Activated CD4-positive, alpha-beta T cell treated with anti-CD3 and anti-CD28 coated beads for 1 hour (primary cell): ENCODE measurements at regions not wholly inside any gene's neighbourhood (a gene's known extent, or its start where the extent isn't known, plus 50 kb on each side); places are given as distances from the start of the nearest gene placed in this dataset.
A peak's percentile ranks its signal among the peaks of the same experiment; 100 is the strongest.

ENCODE experiments used
- DNase-seq: peaks from one replicate; pipeline ENCODE4 v3.0.0-alpha.2; 2020

DNA sequence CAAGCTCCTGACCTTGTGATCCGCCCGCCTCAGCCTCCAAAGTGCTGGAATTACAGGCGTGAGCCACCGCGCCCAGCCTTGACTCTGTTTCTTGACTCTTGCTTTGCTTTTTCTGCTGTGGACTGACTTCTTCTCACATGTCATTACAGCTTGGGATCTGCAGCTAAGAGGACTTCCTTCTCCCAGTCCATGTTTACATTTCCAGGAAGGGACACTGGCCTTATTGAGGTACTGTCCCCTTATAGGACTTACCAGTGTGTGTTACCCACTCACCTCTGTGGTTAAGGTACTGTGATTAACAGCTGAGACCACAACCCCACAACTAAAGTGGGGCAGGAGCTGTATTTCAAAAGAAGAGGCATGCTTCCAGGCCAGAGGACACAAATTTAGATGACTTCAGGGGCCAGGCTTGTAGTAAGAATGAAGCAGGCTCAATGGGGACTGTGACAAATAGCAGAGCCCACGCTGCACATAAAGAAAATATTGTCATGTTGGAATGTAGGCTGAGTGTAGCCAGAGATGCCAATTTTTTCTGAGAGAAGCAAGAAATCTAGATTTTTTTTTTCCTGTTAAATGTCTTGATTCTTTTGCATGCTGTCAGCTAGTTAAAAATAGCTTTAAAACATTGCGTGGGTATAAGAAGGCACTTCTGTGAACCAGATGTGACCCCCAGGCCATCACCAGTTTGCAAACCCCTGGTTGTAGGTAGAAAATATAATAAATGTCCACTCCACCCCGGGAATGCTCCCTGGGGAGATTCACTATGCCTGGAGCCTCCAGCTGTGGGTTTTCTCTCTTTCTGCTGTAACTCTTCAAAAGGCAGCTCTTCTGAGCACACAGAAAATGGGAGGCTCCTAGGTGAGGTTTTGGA lies 75.0 kb downstream of the PTPDC1 start:
- DNase-seq = no peak

DNA sequence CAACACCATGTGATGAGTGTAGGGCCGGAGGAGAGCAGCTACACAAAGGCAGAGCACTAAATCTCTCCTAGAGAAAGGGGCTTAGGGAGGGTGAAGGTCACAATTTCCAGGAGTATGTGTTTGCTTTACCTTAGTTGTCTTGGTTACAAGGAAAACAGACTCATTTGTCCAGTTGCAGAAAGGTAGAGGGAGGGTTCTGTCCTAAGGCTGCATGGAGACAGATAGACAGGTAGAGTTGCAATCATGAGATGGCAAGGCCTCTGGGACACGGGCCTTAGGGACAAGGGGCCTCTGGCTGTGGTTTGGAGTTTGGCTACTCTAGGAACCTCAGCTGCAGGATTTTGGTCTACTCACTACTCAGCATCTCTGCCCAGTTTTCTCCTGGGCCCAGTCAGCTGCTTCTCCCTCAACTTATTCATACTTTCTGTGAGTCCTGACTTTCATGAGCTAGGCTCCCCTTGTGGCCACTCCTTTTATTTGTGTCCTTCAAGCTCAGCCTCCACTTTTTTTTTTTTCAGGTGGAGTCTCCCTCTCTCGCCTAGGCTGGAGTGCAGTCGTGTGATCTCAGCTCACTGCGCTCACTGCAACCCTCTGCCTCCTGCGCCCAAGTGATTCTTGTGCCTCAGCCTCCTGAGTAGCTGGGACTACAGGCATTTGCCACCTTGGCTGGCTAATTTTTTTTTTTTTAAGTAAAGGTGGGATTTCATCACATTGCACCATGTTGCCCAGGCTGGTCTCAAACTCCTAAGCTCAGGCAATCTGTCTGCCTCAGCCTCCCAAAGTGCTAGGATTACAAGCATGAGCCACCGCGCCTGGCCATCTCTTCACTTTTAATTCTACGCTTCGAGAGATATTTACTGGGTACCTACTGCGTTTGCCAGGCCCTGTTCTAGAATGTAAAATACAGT lies 76.6 kb downstream of the PTPDC1 start:
- DNase-seq = no peak

DNA sequence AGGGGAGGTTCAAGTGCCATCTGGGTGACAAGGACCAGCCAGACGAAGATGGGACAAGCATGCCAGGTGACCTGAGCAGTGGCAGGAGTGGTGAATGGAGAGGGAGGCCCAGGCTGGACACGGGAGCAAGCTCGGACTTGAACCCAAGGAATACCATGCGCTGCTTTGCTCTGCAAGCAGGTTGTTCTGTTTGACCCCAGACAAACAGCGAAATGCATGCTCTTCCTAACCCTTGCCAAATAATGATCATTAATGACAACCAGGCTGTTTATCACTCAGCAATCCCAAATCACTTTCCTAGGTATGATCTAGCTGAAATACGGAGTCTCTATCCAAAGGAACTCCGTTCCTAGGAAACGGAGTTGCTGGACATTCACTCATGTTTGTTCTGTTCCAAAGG lies 77.4 kb downstream of the PTPDC1 start:
- DNase-seq = no peak

DNA sequence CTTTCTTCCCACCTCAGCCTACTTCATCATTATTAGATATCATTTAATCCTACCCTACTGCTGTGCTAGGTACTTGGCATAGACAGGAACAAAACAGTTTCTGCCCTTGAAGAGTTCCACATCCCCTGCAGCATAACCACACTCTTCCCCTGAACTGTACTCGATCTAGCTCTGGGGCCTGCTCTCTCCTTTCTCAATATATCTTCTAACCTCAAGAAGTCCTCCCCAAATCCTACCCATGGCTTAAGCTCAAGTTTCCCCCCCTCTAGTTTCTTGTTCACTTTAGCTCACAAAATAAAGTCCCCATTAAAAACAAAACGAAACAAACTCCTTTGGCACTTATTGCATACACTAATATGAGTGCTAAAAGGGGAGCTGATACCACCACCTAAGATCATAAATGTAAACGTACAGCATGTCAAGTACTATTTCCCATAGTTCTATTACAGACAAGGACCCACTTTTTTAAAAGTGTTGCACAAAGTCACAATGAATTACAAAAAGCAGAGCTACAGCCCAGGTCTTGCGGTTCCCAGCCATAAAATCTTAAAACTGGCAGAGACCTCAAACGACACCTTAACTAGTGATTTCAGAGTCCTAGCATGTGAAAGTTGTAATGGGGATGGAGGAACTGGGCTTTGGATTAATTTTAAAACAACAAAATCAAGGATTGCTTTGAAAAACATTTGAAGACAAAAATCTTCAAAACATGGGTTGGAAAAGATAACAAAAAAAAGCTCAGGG lies 80.7 kb downstream of the PTPDC1 start:
- no peak for DNase-seq

DNA sequence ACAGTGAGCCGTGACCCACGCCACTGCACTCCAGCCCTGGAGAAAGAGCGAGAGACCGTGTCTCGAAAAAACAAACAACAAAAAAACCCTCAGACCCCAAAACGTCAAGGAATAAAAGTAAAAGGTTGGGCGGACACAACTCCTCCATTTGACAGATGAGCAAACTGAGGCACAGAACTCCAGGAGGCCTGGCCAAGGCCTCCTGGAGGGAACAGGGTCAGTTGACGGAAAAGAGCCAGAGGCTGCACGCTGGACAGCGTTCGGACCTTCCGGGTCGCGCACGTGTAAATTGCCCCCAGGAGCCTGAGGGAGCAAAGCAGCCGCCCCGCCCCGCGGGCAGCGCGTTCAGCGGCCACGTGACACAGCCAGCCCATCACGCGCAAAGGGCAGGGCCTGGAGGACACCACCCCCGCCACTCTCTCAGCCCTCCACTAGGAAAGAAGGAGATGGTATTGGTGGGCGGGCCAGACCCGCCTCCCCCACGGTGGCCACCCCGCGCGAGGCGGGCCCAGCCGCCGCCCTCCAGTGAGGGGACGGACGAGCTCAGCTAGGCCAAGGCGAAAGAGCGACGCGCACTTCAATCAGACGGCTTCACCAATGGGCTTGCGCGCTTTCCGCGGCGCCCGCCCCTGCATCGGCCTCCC lies 81.5 kb downstream of the PTPDC1 start:
- DNase-seq = peak; percentile 96

DNA sequence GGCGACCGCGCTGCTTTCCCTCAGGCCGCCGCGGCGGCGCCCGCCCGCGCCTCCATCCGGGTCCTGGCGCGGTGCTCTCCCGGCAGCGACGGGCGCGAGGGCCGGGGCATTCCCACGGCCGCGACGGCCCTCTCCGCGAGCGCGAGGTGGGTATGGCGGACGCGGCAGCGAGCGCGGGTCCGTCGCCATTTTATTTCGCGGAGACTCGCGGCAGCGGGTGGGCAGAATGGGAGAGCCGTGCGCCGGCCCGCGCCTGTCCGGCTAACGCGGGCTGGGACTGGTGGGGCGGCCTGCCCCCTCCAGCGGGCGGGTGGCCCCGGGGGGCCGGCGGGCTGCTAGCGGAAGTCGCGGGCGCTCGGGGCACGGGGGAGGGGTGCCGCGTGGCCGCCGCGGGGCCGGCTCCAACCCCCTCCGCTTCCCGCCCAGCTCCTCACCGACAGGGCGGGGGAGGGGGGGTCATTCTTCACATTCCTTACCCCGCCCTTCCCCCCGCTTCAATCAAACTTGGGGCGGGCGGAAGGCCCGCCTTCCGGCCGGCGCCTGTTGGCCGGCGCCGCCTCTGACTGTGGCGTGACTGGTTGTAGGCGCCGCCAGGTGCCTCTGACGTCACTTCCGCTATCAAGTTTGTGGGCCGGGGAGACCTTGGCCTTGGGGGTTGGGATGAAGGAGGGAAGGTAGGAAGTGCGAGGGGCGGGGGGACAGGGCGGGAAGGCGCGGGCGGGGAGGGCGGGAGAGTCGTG lies 82.1 kb downstream of the PTPDC1 start:
- peak; percentile 89 for DNase-seq

DNA sequence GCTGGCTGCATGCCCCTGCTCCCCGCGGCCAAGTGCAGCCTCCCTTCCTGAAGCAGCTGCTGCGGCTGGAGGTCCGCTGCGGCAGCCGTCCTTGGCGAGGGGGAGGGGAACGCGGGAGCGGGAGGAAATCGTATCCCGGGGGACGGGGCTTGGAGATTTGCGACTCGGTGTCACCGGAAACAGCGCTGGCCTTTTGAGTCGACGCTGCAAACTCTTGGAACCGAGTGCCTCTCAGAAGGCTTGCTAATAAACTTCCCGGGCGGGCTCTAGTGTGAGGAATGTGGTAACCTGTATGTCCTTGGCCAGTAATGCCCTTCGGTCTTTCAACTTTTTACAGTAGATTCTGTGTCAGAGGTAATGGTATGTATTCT lies 82.7 kb downstream of the PTPDC1 start:
- DNase-seq = no peak

DNA sequence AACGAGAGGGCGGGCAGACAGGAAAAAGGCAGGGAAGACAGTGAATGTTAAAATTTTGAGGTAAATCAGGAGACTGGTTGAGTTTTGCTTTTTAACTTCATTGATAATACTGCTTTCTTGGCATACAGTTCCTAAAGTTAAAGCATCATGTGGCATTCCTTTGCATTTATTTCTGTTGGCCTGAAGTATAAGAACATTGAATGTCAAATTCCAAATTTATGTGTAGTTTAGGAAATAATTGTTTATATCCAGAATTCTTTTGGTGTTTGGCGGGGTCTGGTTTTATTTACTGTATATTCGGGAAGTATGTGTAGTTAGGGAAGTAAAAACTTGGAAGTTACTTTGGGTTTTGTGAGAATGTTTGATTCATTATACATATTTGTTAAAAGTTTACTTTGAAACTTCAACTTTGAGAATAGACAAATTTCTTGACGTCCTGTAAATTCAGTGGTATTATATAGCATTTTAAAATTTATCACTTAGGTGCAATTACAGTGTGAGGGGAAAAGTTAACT lies 83.2 kb downstream of the PTPDC1 start:
- DNase-seq = no peak

DNA sequence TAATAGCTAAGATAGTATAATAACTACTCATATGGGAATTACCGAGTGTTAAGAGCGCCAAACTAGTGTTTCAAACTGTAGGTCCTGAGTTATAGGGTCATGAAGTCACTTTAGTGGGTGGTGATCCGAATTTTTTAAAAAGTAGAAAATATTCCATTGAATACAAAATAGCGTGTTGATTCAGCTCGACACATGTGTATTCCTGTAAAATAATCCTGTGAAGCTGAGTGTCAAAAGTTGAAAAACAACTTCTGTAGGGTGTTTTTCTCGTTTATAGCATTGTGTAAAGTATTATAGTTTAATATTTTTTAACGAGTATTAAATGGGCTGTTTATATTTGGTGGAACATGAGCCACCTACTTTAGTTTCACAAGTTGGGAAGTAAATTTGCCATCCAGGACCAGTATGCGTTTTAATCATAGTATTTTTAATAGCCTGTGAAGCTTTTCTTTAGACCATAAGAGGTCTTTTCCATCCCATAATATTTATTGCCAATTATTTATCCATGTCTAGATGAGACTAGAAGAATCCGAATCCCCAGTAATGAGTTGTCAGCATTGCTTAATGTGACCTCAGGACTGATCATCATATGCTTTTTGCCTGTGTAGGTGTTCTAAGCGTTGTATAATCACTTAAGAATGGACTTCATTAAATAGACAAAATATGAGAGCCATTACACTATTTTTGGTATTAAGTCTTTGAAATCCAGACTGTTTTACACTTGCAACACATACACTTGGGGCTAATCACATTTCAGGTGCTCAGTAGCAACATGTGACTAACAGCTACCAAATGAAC lies 84.1 kb downstream of the PTPDC1 start:
- no peak for DNase-seq

DNA sequence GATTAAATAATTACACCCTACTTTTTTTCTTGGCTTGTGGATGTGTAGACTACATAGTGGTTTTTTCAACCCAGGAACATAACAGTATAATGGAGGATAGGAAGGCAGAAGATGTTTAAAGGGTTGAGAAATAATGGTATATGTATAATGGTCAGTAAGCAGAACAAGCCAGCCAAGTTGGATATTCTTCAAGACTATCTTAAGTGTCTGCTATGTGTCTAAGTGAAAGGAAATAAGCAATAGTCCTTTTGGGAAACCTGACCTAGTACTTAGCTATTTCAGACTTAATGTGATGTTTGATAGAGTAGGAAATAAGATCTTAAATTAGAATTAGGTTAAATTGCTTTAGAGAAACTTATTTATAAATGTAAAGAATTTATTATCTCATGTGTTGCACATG lies 85.7 kb downstream of the PTPDC1 start:
- no peak for DNase-seq

DNA sequence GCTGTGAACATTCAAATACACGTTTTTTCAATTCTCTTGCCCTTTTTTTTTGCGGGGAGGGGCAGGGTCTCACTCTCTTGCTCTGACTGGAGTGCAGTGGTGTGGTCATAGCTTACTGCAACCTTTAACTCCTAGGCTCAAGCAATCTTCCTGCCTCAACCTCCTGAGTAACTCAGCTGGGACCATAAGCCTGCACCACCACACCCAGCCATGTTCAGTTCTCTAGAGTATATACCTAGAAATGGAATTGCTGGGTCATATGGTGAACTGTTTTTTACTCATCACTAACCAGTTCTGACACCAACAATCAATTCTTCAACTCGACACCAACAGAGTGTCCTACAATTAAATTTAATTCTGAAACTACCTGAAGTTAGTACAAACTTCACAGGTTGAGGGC lies 85.5 kb upstream of the ZNF169 start:
- DNase-seq = no peak

DNA sequence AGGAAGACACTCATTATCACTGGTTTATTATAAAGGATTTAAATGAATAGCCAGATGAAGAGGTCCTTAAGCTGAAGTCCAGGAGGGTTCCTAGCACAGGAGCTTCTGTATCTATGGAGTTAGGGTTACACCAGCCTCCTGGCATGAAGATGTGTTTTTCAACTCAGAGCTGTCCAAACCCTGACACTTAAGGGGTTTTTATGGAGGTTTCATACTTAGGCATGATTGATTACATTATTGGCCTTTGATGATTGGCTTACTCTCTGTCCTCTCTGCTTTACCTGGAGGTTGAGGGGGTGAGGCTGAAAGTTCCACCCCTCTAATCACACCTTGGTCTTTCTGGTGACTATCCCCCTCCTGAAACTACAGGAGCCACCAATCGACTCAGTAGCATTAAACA lies 84.9 kb upstream of the ZNF169 start:
- no peak for DNase-seq

DNA sequence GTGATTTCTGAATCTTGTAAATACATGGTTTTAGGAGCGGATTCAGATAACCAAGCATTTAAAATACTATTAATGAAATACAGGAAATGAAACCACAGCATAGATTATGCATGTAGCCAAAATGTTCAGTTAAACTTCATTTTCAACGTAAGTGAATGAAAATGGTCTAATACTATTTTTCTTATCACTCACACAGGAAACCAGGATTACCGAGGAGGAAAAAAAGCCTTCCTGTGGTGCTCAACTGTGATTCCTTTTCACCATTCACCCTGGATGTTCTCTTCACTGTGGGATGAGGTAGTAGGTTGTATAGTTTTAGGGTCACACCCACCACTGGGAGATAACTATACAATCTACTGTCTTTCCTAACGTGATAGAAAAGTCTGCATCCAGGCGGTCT lies 83.4 kb upstream of the ZNF169 start:
- DNase-seq = no peak

DNA sequence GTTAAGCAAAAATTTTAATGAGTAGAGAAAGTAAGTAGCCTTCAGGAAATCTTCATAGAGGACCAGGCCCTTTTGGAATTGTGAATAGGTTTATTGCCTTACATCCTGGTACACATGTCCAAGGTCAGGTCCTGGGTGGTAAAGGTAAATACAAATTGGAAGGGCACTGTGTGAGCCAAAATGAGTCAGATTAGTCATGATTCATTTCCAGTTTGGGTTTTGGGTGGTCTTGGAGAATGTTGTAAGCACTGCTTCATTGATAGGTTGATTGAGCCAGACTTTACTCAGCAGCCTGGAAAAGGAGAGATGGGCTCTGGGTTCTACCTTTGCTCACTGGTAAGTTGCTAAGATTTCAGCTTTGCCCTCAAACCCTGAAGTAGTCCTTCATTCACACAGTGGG lies 82.5 kb upstream of the ZNF169 start:
- no peak for DNase-seq

DNA sequence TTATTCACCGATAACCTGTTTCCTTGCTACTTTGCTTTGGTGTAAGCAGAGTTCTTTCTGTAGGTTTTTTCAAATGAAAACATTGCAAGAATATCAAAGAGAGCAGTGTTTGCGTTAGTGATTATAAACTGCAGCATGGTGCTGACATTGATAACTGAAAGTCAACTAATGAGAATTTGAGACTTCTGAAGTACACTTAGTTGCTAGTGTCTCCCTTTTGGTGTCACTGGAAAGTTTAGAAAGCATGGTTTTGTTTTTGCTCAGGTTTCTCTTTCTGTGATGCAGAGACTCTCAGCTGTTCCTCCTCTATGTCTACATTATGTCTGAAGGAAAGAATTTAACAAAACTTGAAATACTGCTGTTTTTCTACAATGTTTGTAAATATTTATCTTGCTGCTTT lies 80.2 kb upstream of the ZNF169 start:
- DNase-seq = no peak

DNA sequence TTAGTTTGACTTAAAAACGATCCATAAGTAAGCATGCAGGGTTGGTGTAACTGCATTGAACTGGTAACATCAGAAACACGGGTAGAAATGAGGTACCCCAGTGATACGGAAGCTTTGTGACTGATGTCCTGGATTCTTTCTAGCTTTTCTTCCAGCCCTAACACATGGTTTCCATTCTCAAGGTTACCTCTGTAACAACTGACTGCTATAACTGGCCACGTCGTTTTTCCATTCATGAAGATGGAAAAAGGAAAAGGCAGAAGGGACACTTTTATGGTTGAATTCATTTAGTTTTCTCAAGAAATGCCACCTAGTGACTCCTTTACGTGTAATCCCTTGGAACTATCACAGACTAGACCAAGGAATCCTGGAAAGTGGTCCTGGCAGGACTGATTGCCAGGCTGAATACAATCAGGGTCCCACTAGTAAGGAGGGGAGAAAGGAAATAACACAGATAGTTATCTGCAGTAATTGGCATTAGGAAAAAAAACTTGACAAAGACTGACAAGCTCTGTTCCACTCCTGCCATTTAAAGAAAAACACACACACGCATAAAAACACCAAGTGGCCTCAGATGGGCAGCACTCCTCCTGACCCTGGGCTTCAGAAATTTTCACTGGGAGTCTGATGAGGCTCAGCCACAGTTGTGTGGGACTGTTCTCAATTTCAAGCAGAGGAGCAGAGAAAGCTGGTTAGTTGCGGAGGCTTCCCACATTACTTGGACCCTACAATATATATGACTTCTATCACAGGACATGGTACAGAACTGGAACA lies 77.5 kb upstream of the ZNF169 start:
- no peak for DNase-seq

DNA sequence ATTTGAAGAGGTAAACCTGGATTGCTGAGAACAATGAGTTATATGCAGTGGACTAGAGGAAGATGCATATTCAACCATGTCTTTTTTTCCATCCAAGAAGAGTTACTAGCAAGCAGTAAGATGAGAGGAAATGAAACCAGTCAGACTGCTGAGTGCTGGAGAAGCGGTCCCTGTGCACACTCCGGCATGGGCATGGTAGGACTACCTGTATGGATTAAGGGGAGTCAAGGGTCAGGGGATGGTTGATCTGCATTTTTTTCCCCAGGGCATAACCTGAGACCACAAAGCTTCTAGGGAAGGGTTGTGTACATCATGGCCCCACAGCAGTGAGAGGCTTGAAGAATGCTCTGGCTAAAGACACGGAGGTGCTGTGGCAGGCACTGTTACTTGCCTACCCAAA lies 76.6 kb upstream of the ZNF169 start:
- DNase-seq = no peak

DNA sequence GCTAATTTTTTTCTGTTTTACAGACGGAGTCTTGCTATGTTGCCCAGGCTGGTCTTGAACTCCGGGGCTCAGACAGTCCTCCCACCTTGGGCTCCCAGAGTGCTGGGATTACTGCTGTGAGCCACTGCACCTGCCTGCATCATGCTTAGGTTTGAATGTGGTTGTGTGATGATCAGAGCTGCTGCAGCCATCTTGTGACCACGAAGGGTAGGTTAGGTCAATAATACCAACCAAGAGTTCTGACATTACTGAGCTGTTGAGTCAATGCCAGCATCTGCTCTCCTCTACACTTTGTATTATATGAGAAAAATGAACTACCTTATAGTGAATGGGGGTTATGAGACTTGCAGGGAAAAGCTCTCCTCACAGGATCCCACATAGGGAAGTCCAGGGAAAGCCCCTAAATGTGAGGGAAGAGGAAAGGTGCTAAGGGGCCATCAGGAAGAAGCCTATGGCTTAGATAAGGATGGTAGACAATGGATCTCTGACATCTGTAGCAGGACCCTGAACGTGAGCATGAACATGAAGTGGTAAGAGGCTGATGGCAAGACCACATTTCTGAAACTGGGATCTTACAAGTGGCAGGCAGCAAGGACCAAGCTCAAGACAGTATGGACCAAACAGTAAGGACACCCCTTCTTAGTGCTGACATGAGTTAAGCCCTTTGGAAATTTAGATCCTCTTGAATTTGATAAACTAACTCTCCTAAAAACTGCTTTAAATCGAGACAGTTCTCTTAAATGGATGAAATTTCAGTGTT lies 75.7 kb upstream of the ZNF169 start:
- DNase-seq = no peak

DNA sequence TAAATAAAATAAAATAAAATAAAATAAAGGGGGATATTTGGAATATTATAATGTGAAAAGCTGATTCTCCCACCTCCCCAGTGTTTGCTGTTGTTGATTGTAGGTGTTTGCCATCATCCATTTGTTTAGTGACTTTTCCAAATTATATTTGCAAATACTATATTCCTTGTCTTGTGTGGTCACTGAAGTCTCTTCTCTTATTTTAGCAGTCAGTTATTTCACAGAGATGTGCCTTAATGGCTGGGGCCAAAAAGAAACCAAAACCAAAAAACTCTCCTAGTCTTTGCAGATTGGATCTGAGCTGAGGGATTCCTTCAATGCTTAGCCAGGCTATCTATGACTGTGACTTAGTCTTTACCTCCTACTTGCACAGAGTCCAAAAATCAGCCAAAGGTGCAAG lies 70.9 kb upstream of the ZNF169 start:
- no peak for DNase-seq
